BE2C (cell line): ENCODE measurements at regions not wholly inside any gene's neighbourhood (a gene's known extent, or its start where the extent isn't known, plus 50 kb on each side); places are given as distances from the start of the nearest gene placed in this dataset.

Experiments used
- DNase-seq: peaks from one replicate; pipeline ENCODE4 v3.0.0-alpha.2; 2020
- H3K27me3 ChIP-seq: fragments of 250-450 bp; sonication (Bioruptor Pico); 2 replicates; pipeline ENCODE4 v1.5.1; 2020; ENCODE audit warnings: mild to moderate bottlenecking
- H3K36me3 ChIP-seq: fragments of 250-450 bp; sonication (Bioruptor Pico); 2 replicates; pipeline ENCODE4 v1.5.1; 2020; ENCODE audit warnings: mild to moderate bottlenecking
- H3K4me1 ChIP-seq: fragments of 250-450 bp; sonication (Bioruptor Pico); 2 replicates; pipeline ENCODE4 v1.5.1; 2020
- H3K4me3 ChIP-seq: 2 replicates; pipeline ENCODE4 v1.5.1; 2011; ENCODE audit warnings: low read depth, low read length
- H3K9me3 ChIP-seq: fragments of 250-450 bp; sonication (Bioruptor Pico); 2 replicates; pipeline ENCODE4 v1.5.1; 2020
- CTCF ChIP-seq: IDR thresholded peaks from 2 replicates; pipeline ENCODE4 v1.5.1; 2012; ENCODE audit warnings: mild to moderate bottlenecking, low read depth, low read length

GRCh38 chr5:3517348-3517747 lies 78.3 kb upstream of the IRX1 start:
- no peak overlapping the region for H3K4me3 ChIP-seq
- no peaks in the 10 kb centered on the region; the same call in none of the 2 replicates for H3K9me3 ChIP-seq
- H3K27me3 ChIP-seq, result no peaks in the 10 kb centered on the region
- DNase-seq, result no peak
- no peak for TF ChIP-seq CTCF
- no peaks in the 10 kb centered on the region for H3K36me3 ChIP-seq
- no peaks in the 10 kb centered on the region for H3K4me1 ChIP-seq

DNA sequence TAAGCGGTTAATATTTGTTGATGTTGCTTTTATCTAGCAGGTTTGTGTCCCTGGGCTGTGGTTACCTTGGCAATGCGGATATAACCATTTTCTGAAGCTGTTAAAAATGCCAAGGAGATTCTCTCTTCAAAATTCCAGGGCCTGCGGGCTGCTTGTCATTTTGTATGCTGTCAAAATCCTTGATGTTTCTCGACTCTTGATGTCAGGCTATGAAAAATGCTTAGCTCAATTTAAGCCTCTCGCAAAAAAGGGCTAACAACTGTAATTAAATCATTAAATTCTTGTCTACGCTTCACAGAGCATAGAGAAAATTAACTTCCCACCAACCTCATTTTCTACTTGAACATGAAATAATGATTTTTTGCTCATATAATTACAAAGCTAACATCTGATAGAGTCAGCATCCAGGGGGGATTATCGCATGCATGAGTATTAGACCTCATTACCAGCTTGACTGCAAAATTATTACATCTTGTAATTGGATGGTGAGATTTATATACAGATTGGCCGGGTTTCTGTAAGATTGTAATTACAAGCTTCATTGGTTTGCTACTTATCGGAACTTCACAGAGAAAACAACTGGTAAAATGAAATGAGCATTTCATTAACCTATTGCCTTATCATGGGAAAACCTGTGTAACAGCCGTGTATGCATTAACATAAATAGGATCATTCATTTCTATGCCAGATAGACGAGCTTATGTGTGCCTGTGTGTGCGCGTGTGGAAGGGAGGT lies 83.1 kb upstream of the IRX1 start:
- no peak for DNase-seq

DNA sequence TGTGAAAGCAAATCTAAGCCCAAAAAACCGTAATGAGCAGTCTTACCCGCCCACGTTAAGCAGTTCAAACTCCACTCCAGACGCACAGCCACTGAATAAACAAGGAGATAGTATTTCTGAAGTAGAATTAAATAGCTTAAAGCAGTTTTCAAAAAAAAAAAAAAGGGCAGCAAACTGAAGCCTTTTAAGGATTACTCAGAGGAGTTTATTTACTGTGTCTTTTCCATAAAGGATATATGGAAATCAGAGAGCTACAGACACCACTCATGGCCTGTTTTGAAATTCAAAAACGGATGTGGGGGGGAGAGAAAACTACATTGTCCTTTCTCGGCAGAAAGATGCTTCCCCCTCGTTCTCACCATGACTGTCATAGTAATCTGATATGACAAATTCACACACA lies 83.7 kb upstream of the IRX1 start:
- no peak for DNase-seq
- H3K27me3 ChIP-seq, result no peaks in the 10 kb centered on the region
- H3K4me3 ChIP-seq, result no peak overlapping the region
- H3K36me3 ChIP-seq, result no peaks in the 10 kb centered on the region
- H3K4me1 ChIP-seq, result no peaks in the 10 kb centered on the region
- H3K9me3 ChIP-seq, result no peaks in the 10 kb centered on the region; the same call in 1 of the 2 replicates
- no peak for TF ChIP-seq CTCF

More for the DNA sequence above, 83.1 kb upstream of the IRX1 start:
- Histone ChIP-seq H3K27me3 (no peaks in the 10 kb centered on the region), H3K36me3 (no peaks in the 10 kb centered on the region), H3K4me3 (no peak overlapping the region), H3K4me1 (no peaks in the 10 kb centered on the region), H3K9me3 (no peaks in the 10 kb centered on the region; the same call in 1 of the 2 replicates)
- no peak for TF ChIP-seq CTCF

DNA sequence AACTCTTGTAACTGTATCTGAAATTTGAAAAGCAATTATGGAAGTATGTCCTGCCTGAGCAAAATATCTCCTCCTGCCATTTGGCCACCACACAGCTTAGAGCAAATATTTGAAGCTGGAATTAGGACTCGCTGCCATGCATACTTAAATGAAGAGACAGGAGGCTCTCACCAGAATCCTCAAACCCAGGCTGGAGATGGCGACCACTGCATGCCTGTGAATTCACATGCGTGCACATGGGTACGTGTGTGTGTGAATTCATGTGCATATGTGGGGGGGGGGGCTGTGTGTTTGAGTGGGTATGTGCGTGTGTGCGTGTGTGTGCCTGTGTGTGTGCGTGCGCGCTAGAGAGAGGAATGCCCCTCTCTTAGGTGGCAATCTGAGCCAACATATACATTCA lies 84.1 kb upstream of the IRX1 start:
- Histone ChIP-seq H3K9me3 (no peaks in the 10 kb centered on the region; the same call in 1 of the 2 replicates), H3K27me3 (no peaks in the 10 kb centered on the region), H3K36me3 (no peaks in the 10 kb centered on the region), H3K4me3 (no peak overlapping the region), H3K4me1 (no peaks in the 10 kb centered on the region)
- no peak for TF ChIP-seq CTCF
- no peak for DNase-seq

GRCh38 chr5:3510642-3511417 lies 84.8 kb upstream of the IRX1 start:
- Histone ChIP-seq H3K4me3 (no peak overlapping the region), H3K4me1 (no peaks in the 10 kb centered on the region), H3K27me3 (no peaks in the 10 kb centered on the region), H3K9me3 (no peaks in the 10 kb centered on the region; the same call in 1 of the 2 replicates), H3K36me3 (no peaks in the 10 kb centered on the region)
- no peak for DNase-seq
- TF ChIP-seq CTCF, result no peak

GRCh38 chr5:3509290-3509689 lies 86.3 kb upstream of the IRX1 start:
- no peak for DNase-seq
- Histone ChIP-seq H3K36me3 (no peaks in the 10 kb centered on the region), H3K27me3 (no peaks in the 10 kb centered on the region), H3K4me3 (no peak overlapping the region), H3K9me3 (no peaks in the 10 kb centered on the region; the same call in 1 of the 2 replicates), H3K4me1 (no peaks in the 10 kb centered on the region)
- TF ChIP-seq CTCF, result peak; percentile 7; the same call in 1 of the 2 replicates
